ENCODE measurements at regions not wholly inside any gene's neighbourhood (a gene's known extent, or its start where the extent isn't known, plus 50 kb on each side); places are given as distances from the start of the nearest gene placed in this dataset.

GRCh38 chr1:191913260-191913977 lies 244.8 kb upstream of the RGS18 start:
- DNase-seq, result no peak

DNA sequence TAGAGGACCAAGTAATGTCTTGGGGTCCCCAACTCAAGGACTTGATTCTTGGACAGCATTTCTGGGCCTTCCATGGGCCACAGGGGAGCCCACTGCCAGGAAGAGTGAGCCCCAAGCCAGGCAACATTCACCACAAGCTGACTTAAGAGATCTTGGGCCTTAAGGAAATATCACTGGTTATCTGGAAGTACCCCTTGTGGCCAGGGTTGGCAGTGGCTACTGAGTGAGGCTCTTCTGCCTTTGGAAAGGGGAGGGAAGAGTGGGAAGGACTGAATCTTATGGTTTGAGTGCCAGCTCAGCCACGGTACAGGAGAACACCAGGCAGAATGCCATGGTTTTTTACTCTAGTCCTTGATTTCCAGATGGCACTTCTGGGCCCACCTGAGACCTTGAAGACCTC lies 228.9 kb upstream of the RGS18 start:
- DNase-seq, result no peak

GRCh38 chr1:191943684-191944083 lies 214.6 kb upstream of the RGS18 start:
- no peak for DNase-seq

DNA sequence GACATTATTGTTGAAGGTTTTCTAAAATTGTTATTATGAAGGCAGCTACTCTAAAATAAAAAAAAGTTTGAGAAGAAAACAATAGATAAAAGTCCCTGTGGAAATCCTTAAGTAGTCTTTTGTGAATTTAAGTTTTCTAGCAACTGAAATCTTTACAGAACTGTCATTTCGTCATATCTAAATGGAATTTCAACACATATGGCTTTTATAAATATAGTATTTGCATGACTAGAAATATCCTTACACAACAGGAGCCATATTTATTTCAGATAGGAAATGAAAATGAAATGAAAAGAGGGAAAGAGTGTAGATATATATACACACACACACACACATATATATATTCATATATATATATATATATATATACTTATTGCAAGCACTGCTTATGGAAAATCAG lies 204.7 kb upstream of the RGS18 start:
- no peak for DNase-seq

GRCh38 chr1:191959856-191960255 lies 198.4 kb upstream of the RGS18 start:
- no peak for DNase-seq

DNA sequence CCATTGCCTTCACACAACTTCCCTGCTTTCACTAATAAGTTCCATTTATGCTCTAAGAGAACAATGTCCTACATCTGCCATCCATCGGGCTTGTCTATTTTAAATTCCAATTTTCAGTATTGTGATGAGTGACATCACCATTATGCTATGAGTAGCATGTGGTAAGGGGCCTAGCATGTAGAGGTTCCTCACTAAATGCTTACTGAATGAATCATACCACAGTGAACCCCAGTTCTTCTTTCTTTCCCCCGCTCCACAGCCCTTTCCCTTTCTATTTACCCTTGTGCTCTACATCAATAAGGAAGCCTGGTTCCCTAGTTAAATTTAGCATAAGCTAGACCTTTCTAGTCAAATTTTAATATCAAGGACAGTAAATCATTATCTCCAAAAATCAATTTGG lies 195.0 kb upstream of the RGS18 start:
- no peak for DNase-seq

DNA sequence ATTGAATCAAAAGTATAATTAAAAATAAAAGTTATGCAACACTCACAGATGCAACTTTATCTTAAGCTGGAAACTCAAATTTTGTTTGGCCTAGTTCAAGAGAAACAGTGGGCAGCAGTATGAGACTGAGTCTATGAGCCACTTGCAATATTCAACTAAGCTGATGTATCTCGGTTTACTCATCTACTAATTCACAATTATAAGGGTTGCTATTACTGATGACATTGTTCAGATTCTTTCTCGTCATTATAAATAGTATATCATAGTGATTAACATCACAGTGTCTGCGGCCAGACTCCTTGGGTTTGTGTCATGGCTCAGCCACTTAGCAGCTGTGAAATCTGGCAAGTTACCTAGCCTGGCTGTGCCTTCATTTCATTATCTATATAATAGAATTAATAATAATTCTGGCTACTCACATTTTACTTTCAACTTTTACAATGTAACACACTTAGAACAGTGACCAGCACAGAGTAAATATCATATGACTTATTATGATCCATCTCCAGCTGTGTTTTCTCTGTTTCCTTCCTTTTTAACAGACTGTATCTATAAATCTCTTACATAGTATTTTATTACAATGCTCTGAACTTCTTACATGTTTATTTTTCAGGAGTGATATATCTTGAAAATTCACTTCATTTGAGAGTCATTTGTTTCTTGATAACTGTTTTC lies 194.3 kb upstream of the RGS18 start:
- no peak for DNase-seq

- DNase-seq, result no peak
These were observed 189.0 kb upstream of the RGS18 start for GRCh38 chr1:191969290-191969689.

DNA sequence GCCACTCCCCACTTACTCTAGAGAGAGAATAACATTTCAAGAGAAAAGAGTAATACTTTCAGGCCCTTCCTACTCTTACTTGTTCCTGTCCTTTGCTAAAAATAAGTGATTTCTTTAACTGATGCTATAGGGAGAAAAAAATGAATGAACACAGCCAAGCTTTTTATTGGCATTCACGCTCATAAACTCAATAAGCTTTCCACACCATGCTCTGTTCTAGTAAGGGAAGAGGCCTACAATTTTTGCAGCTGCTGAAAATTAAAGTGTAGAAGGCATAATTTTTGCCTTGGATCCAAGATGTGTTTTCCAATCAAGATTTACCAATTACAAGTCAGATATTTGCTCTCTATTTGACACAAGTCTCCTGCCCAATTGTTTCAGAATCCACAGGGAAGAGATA lies 188.1 kb upstream of the RGS18 start:
- DNase-seq, result no peak

- no peak for DNase-seq
These were observed 186.8 kb upstream of the RGS18 start for GRCh38 chr1:191971447-191971846.

DNA sequence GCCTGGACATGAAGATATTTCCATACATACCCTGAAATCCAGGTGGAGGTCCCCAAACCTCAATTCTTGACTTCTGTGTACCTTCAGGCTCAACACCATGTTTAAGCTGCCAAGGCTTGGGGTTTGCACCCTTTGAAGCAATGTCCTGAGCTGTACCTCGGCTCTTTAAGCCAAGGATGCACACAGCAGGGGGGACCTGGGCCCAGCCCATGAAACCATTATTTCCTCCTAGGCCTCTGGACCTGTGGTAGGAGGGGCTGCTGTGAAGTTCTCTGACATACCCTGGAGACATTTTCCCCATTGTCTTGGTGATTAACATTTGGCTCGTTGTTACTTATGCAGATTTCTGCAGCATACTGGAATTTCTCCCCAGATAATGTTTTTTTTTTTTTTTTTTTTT lies 184.3 kb upstream of the RGS18 start:
- no peak for DNase-seq

GRCh38 chr1:191977874-191978506 lies 180.3 kb upstream of the RGS18 start:
- no peak for DNase-seq

DNA sequence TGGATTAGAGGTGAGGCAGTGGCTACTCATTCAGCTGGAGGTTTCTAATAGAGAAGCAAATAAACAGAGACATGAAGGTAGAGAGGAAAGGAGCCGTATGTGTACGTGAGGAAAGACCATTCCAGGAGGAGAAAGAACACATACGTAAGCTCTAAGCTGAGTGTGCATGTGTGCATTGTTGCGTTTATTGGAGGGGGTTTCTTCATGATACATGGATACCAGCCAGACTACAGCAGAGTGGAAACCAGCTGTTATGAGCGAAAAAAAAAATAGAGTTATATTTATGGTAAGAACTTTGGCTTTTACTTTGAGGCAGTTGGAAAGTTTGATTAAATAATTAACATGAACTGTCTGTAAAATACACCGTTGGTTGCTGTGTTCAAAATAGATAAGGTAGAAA lies 173.4 kb upstream of the RGS18 start:
- DNase-seq, result no peak

DNA sequence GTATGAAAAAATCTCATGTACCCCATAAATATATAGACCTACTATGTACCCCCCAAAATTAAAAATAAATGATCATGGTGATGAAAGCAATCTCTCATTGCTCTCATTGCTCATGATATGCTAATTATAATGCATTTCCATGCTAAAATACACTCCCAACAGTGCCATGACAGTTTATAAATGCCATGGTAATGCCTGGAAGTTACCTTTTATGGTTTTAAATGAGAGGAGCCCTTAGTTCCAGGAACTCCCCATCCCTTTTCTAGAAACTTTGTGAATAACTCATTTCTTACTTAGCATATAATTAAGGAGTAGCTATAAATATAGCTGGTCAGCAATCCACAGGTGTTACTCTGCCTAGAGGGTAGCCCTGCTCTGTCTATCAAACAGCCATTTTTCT lies 166.1 kb upstream of the RGS18 start:
- DNase-seq, result no peak

DNA sequence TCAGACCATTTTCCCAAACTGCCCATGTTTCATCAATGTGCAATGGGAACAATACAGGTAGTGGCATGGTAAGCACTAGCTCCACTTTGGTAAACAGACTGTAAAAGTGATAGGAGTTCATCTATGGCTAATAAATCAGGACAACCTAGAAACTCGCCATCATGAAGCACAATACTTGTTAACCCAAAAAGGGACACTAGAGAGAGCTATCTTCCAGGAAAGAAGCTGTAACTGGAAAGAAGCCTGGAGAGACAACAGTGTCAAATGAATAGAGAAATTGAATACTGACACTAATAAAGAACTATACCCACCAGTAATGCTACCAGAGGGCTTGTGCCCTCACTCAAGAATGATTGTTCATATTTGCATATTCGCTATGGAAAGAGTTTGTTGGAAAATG lies 164.7 kb upstream of the RGS18 start:
- DNase-seq, result no peak

- DNase-seq, result no peak
These were observed 156.2 kb upstream of the RGS18 start for GRCh38 chr1:192002063-192002462.

DNA sequence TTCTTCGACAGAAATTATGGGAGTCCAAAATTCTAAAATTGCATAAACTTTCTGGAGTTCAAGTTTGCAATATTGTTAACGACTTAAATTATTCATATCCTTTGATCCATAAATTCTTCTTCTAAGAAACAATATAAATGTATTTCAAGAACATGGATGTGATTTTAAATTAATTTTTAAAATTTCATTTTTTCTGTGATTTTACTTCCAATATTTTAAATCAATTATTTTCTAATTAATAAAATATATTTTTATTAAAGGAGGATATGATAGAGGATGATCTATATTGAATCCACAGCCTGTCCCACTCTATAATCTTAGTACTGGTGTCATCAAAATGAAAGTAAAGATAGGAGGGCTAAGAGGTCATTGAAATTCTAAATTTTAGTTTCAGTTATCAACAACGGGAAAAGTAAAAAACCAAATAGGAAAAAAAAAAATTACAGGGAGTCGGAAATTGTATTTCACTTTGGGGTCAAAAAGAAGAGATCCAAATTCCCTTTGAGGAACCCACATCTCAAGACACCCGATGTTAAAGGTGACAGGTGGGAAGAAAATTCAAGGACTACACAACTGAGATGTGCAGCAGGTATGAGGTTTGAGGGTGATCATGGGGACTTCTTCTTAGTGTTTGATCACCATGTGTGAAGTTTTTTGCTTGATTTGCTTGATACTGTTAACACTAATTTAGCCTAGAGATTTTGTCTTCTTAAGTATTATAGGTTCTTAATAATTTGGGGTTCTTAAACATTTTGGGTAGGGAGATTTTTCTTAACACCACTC lies 154.8 kb upstream of the RGS18 start:
- DNase-seq, result no peak

GRCh38 chr1:192005976-192006375 lies 152.3 kb upstream of the RGS18 start:
- DNase-seq, result no peak

DNA sequence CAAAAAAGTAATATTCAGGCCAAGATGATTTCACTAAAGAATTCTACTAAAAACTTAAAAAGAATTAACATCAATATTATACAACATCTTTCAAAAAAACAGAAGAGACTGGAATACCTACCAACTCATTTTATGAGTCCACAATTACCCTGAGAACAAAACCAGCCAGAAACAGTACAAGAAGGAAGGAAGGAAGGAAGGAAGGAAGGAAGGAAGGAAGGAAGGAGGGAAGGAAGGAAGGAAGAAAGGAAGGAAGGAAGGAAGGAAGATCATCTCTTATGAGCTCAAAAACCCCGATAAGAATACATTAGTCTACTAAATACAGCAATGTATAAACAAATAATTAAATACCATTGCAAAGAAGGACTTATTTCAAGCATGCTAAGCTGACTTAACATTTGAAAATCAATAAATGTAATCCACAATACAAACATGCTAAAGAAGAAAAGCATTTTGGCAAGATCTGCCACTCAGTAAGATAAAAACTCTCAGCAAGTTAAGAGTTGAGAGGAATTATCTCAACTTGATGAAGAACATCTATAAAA lies 149.9 kb upstream of the RGS18 start:
- DNase-seq, result no peak

- DNase-seq, result no peak
These were observed 147.9 kb upstream of the RGS18 start for GRCh38 chr1:192010406-192010805.

- DNase-seq, result no peak
These were observed 146.7 kb upstream of the RGS18 start for GRCh38 chr1:192011525-192011924.

- DNase-seq, result no peak
These were observed 135.4 kb upstream of the RGS18 start for GRCh38 chr1:192022827-192023226.

DNA sequence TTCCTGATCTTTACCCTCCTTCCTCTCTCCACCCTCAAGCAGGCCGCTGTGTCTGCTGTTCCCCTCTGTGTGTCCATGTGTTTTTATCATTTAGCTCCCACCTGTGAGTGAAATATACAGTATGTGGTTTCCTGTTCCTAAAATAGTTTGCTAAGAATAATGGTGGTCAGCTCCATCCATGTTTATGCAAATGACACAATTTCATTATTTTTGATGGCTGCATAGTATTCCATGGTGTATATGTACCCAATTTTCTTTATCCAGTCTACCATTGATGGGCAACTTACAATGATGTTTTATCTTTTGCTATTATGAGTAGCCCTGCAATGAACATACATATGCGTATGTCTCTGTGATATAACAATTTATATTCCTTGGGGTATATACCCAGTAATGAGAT lies 133.4 kb upstream of the RGS18 start:
- no peak for DNase-seq
